ENCODE measurements at regions not wholly inside any gene's neighbourhood (a gene's known extent, or its start where the extent isn't known, plus 50 kb on each side); places are given as distances from the start of the nearest gene placed in this dataset.

- DNase-seq = no peak
Measured at GRCh38 chr12:88371416-88372183, 208.7 kb downstream of the KITLG start.

GRCh38 chr12:88375306-88376305, 204.7 kb downstream of the KITLG start:
- no peak for DNase-seq

GRCh38 chr12:88377973-88378372, 202.3 kb downstream of the KITLG start:
- no peak for DNase-seq

DNA sequence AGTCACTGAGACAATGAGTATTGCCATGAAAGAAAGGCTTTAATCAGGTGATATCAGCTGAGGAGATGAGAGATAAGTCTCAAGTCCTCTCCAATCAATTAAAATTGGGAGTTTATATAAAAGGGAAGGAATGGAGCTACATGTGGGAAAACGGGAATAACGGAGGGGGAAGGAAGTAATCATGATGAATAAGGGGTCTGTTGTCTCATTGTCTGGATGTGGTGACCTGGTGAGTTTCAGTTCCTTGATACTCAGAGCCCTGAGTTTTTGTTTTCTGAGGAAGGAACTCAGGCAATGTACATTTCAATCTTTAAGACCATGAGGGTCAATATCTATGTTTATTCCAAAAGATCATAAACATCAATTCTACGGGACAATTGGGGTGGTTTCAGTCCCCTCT, 198.8 kb downstream of the KITLG start:
- DNase-seq = no peak

- DNase-seq = no peak
Measured at GRCh38 chr12:88383405-88383804, 196.9 kb downstream of the KITLG start.

GRCh38 chr12:88388566-88389540, 191.4 kb downstream of the KITLG start:
- DNase-seq = no peak

DNA sequence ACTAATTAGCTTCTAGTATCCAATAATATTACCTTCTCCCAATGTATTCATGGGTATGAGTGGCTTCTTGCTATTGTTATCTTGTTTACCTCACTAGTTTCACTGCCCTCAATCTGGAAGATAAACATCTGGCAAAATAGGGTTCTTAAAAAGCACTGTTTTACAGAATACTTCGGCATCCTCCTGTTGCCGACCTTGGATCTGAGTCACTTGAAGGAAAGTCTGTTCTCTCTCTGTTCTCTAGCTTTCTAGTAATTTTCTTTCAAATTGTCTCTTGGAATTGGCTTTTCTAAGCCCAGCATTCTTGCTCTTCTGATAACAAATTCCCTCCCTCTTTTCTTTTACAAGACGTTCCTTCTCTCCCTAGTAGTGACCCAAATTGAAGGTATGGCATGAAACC, 189.5 kb downstream of the KITLG start:
- no peak for DNase-seq

GRCh38 chr12:88391556-88391955, 188.7 kb downstream of the KITLG start:
- DNase-seq = no peak

DNA sequence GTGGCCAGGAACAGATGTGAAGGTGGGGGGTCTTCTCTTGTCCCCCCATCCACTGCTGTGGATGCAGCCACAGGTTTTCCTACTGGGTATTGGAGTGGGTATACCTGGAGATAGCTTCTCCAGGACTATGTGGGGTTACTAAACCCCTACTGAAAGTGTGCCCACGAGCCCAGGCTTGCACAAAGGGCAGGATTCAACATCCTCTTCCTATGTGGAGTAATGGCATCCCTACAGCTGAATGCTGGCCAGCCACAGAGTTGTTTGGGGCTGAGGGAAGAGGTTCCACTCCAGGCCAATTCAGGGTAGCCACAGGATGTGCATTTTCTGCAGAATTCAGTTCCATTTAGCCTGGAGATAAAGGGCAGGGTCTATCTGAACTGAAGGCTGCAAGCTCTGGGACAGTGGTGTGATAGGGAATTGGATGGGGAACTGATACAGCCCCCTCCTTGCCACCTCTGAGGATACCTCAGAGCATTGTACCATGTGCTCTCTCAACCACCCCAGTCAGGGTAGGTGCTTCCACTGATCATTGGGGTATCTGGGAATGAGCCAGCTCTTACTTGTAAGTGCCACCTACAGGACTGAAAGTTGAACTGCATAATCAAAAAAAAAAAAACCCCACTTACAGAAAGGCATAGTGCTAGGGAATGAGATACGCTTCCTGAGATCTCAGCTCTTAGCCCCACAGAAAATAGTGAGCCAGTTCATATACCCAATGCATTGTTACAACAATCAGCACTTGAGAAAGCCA, 187.1 kb downstream of the KITLG start:
- no peak for DNase-seq

DNA sequence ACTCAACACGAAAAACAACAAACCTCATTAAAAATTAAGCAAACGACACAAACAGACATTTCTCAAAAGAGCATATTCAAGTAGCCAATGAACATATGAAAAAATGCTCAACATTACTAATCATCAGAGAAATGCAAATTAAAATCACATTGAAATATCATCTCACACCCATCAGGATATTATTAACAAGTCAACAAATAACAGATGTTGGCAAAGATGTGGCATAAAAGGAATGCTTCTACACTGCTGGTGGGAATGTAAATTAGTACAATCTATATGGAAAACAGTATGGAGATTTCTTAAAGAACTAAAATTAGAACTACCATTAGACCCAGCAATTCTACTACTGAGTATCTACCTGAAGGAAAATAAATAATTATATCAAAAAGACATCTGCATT, 182.2 kb downstream of the KITLG start:
- DNase-seq = no peak

- no peak for DNase-seq
Measured at GRCh38 chr12:88399811-88400210, 180.5 kb downstream of the KITLG start.

DNA sequence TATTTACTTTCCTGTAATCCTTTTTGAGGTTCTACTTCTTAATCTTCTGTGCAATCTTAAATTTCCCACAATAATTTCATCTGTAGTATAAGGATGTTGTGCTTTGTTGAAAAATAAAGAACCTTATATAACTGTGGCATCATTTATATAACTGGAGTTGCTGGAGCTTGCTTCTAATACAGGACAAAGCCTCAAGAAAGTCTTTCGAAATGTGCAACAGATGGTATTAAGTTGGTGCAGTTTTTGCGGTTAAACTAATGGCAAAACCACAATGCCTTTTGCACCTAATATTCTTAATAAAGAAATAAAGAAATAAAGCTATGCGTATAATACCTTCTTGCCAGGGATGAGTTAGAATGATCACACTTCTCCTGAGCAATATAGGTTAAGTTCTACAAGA, 180.0 kb downstream of the KITLG start:
- DNase-seq = no peak

- no peak for DNase-seq
Measured at GRCh38 chr12:88401155-88401554, 179.1 kb downstream of the KITLG start.

GRCh38 chr12:88406905-88407304, 173.4 kb downstream of the KITLG start:
- DNase-seq = no peak

- no peak for DNase-seq
Measured at GRCh38 chr12:88408823-88409222, 171.4 kb downstream of the KITLG start.

DNA sequence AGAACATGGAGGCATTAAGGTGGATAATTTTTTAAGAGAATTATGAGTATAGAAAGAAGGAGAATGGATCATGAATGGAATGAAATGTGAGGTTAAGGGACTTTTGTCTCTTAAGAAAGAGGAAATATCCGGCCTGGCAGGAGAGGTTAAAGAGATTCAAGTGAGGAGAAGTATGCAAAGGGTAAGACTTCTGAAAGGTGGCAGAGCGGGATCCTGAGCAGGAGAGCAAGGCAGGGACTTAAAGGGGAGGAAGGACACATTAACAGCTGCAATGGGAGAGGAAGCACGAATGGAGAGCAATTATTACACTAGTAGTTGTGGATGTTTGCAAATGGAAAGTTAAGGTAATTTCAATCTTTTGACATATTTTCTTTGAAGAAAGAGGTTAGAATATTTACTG, 171.0 kb downstream of the KITLG start:
- DNase-seq = no peak

DNA sequence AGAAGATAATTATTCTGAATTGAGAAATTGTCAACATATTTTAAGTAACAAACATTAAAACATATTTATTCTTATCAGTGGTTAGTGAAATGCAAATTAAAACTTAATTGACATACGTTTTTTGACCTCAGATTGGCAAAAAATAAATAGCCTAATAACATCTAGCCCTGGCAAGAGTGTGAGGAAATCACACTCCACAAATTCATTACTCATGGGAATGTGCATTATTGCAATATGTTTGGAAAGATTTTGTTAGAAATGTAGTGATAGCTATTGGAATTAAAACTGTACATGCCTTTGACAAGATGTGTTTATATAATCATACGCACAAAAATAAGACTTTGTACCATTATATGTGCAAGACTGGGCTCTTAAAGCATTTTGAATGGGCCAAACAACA, 168.6 kb downstream of the KITLG start:
- DNase-seq = no peak

DNA sequence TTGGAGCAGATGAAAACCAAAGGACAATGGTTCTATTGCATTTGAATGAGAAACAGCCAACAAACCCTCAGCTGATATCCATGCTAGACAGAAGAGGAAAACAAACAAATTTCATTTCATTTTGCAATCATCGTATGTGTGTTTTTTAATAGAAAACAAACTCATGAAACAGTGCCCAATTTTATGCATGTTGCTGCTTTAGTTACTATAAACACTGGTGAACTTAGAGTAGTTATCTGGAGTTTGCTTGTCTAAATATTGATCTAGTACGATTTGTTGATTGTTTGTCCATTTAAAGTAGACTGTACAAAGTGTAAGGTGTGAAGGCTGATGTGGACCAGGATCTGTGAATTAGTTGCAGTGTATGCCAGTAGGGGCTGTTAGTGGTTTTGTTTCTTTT, 166.6 kb downstream of the KITLG start:
- no peak for DNase-seq

DNA sequence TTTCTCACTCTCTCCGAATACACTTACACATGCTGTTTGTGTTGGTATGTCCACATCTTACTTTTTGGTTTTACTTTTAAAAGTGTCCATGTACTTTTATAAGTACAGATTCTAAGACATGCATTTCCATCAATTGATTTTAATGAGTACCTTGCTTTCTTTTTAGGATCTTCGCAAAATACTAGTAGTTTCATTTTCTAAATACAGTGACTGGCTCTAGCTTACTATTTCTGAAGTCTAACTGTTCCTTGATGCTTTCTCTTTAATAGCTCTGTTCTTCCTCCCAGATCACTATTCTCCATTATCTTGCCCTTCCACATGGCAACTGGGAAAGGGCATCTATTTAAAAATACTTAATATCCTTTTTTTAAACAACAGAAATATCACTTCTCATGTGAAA, 164.1 kb downstream of the KITLG start:
- no peak for DNase-seq

- no peak for DNase-seq
Measured at GRCh38 chr12:88416786-88417185, 163.5 kb downstream of the KITLG start.

DNA sequence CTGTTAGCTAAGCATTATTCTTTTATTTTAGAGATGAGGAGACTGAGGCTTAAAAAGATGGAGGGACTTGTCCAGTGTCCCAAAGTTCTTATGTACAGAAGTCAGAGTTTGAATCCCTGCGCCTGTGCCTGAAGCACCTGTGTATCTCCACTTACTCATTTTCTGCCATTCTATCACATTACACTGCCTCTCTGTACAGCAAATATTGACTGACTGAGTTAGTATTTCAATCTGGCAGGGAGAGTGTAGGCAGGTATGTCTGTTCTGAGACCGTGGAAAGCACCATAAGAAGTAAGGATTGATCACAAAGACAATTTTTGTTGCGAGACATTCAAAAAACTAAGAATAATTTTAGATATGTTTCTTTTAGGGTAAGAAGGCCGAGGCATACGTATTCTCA, 162.7 kb downstream of the KITLG start:
- no peak for DNase-seq
